Gastrocnemius medialis (tissue), 4 donors: ENCODE measurements at regions not wholly inside any gene's neighbourhood (a gene's known extent, or its start where the extent isn't known, plus 50 kb on each side); places are given as distances from the start of the nearest gene placed in this dataset.
"Not testable (repeated sequence)": the region's sequence is repeated elsewhere in the genome, so short reads cannot be mapped to it uniquely, and the experiment has no call there.

ENCODE experiments used
- ATAC-seq, 2 donors: fragments of 150-250 bp; one replicate each; pipeline ENCODE4 v1.9.1; 2016
- DNase-seq, 2 donors: peaks; one replicate each; pipeline ENCODE4 v3.0.0-alpha.2; 2019
- H3K27ac ChIP-seq, 4 donors: fragments of 200-600 bp; sonication (generic); 1 replicate in 1 of 4; 2 replicates in 3 of 4; pipeline ENCODE4 v1.5.1; 2016 to 2018; ENCODE audit warnings: mild to moderate bottlenecking in 2 of 4, moderate library complexity in 1 of 4
- H3K27me3 ChIP-seq, 3 donors: fragments of 200-600 bp; sonication (generic) in 2 of 3; 1 replicate in 1 of 3; 2 replicates in 2 of 3; pipeline versions ENCODE4 v1.5.1 to v1.6.0; 2016 to 2019; ENCODE audit warnings: mild to moderate bottlenecking in 1 of 3, moderate library complexity in 1 of 3
- H3K36me3 ChIP-seq, 2 donors: fragments of 200-600 bp; sonication (generic) in 1 of 2; one replicate each; pipeline ENCODE4 v1.5.1; 2017 to 2018
- H3K4me1 ChIP-seq, 2 donors: fragments of 200-600 bp; sonication (generic) in 1 of 2; one replicate each; pipeline ENCODE4 v1.5.1; 2016 to 2017; ENCODE audit warnings: mild to moderate bottlenecking in 2 of 2
- H3K4me3 ChIP-seq, 4 donors: fragments of 200-600 bp; sonication (generic) in 3 of 4; 1 replicate in 1 of 4; 2 replicates in 3 of 4; pipeline ENCODE4 v1.5.1; 2016 to 2019; ENCODE audit warnings: mild to moderate bottlenecking in 2 of 4
- H3K9me3 ChIP-seq, 3 donors: fragments of 200-600 bp; sonication (generic) in 2 of 3; 1 replicate in 1 of 3; 2 replicates in 2 of 3; pipeline ENCODE4 v1.5.1; 2016 to 2019
- CTCF ChIP-seq, 5 experiments: fragments of 450-650 bp in 3 of 5; fragments of 200-600 bp in 2 of 5; sonication (generic) in 2 of 5; IDR thresholded peaks in 4 of 5; conservative IDR thresholded peaks in 1 of 5; 1 replicate in 4 of 5; 2 replicates in 1 of 5; pipeline ENCODE4 v1.5.1; 2016 to 2019; ENCODE audit warnings: antibody characterized with exemption in 5 of 5, mild to moderate bottlenecking in 3 of 5, moderate library complexity in 3 of 5
- POLR2A ChIP-seq, 2 donors: fragments of 450-650 bp; IDR thresholded peaks; one replicate each; pipeline ENCODE4 v1.6.1; 2017; ENCODE audit warnings: antibody characterized with exemption in 2 of 2, mild to moderate bottlenecking in 2 of 2, moderate library complexity in 2 of 2
- in situ Hi-C, 4 donors: fragments of 200-750 bp; cut with MboI; loops; one replicate each; pipeline versions ENCODE4 v1.15.0 to v1.8.0; 2017; ENCODE audit warnings: low sequenced_read_pairs in 4 of 4
- intact Hi-C: fragments of 100-400 bp; cut with DNase I; formaldehyde crosslinking; loops from one replicate; pipeline ENCODE4 v1.15.1; 2023; ENCODE audit warnings: low total_unique reads

GRCh38 chr5:12658871-12659446 is 754.7 kb upstream of the CTNND2 start:
- no peaks in the 10 kb centered on the region for H3K4me1 ChIP-seq
- DNase-seq (no peak), ATAC-seq (no peak)
- no peaks in the 10 kb centered on the region for H3K36me3 ChIP-seq
- in situ Hi-C loops (no loop called here), intact Hi-C loops (no loop called here)
- TF ChIP-seq POLR2A (IDR thresholded peaks at IDR 0.05) = no peak
- no peak overlapping the region for H3K4me3 ChIP-seq
- no peaks in the 10 kb centered on the region for H3K9me3 ChIP-seq
- no peak overlapping the region for H3K27ac ChIP-seq
- H3K27me3 ChIP-seq = no peaks in the 10 kb centered on the region

- H3K36me3 ChIP-seq, in situ Hi-C loops, H3K4me3 ChIP-seq, H3K27ac ChIP-seq, intact Hi-C loops, ATAC-seq, H3K27me3 ChIP-seq, H3K9me3 ChIP-seq, DNase-seq, H3K4me1 ChIP-seq: not testable (repeated sequence)
These were observed 753.7 kb upstream of the CTNND2 start for GRCh38 chr5:12657914-12658474.

GRCh38 chr5:12655675-12656074 is 751.4 kb upstream of the CTNND2 start:
- no peak for ATAC-seq
- no peak for TF ChIP-seq POLR2A (IDR thresholded peaks at IDR 0.05)
- no peak for TF ChIP-seq CTCF (IDR thresholded peaks at IDR 0.05 in 4 of 5, conservative IDR thresholded peaks at IDR 0.05 in 1 of 5)
- intact Hi-C loops = no loop called here

DNA sequence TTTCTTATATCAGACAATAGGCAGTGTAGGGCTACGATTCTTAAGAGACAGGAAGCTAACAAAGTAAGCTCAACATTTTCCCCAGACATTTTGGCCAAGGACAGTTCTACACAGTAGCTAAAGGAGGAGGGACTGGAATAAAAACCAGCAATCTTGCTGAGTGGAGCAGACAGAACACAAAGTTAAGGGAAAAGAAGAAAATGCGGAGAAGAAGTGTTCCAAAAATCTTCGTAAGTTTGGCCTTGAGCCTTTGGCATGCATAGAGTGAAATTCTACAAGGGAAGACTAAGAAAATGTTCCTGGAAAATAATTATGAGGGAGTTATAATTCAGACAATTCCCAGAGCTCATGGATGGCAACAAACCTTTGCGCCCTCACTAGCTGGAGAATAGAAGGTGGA is 748.0 kb upstream of the CTNND2 start:
- intact Hi-C loops (no loop called here), in situ Hi-C loops (no loop called here)
- Histone ChIP-seq H3K9me3 (no peaks in the 10 kb centered on the region), H3K27ac (no peak overlapping the region), H3K4me1 (no peaks in the 10 kb centered on the region), H3K27me3 (no peaks in the 10 kb centered on the region), H3K4me3 (no peak overlapping the region), H3K36me3 (no peaks in the 10 kb centered on the region)
- DNase-seq (no peak), ATAC-seq (no peak)
- no peak for TF ChIP-seq CTCF (IDR thresholded peaks at IDR 0.05 in 4 of 5, conservative IDR thresholded peaks at IDR 0.05 in 1 of 5)
- TF ChIP-seq POLR2A (IDR thresholded peaks at IDR 0.05) = no peak

More at GRCh38 chr5:12655675-12656074, 751.4 kb upstream of the CTNND2 start:
- H3K4me3 ChIP-seq = no peak overlapping the region
- no peaks in the 10 kb centered on the region for H3K9me3 ChIP-seq
- no peak for DNase-seq
- no peak overlapping the region for H3K27ac ChIP-seq
- in situ Hi-C loops = no loop called here
- H3K36me3 ChIP-seq = no peaks in the 10 kb centered on the region
- no peaks in the 10 kb centered on the region for H3K27me3 ChIP-seq
- no peaks in the 10 kb centered on the region for H3K4me1 ChIP-seq

- DNase-seq (no peak), ATAC-seq (no peak)
- in situ Hi-C loops = no loop called here
- Histone ChIP-seq H3K27me3 (no peaks in the 10 kb centered on the region), H3K9me3 (no peaks in the 10 kb centered on the region), H3K27ac (no peak overlapping the region), H3K4me1 (no peaks in the 10 kb centered on the region), H3K36me3 (no peaks in the 10 kb centered on the region), H3K4me3 (no peak overlapping the region)
- TF ChIP-seq CTCF (IDR thresholded peaks at IDR 0.05 in 4 of 5, conservative IDR thresholded peaks at IDR 0.05 in 1 of 5) = no peak
- TF ChIP-seq POLR2A (IDR thresholded peaks at IDR 0.05) = no peak
- intact Hi-C loops = no loop called here
These were observed 744.3 kb upstream of the CTNND2 start for GRCh38 chr5:12648558-12648957.

GRCh38 chr5:12647613-12648012 is 743.4 kb upstream of the CTNND2 start:
- H3K27me3 ChIP-seq = no peaks in the 10 kb centered on the region
- intact Hi-C loops (no loop called here), in situ Hi-C loops (no loop called here)
- DNase-seq (no peak), ATAC-seq (no peak)
- no peak overlapping the region for H3K4me3 ChIP-seq
- no peaks in the 10 kb centered on the region for H3K4me1 ChIP-seq
- no peaks in the 10 kb centered on the region for H3K36me3 ChIP-seq
- no peaks in the 10 kb centered on the region for H3K9me3 ChIP-seq
- no peak overlapping the region for H3K27ac ChIP-seq
- no peak for TF ChIP-seq POLR2A (IDR thresholded peaks at IDR 0.05)
- no peak for TF ChIP-seq CTCF (IDR thresholded peaks at IDR 0.05 in 4 of 5, conservative IDR thresholded peaks at IDR 0.05 in 1 of 5)
